Erythroblast (primary cell): ENCODE measurements at regions not wholly inside any gene's neighbourhood (a gene's known extent, or its start where the extent isn't known, plus 50 kb on each side); places are given as distances from the start of the nearest gene placed in this dataset.

Experiments
- GATA1 ChIP-seq: IDR thresholded peaks from 2 replicates; pipeline ENCODE4 v1.6.1; 2011; ENCODE audit warnings: low read depth, mild to moderate bottlenecking, control low read depth, low read length, moderate library complexity
- POLR2A ChIP-seq: IDR thresholded peaks from 2 replicates; pipeline ENCODE4 v1.6.1; 2011; ENCODE audit warnings: mild to moderate bottlenecking, low read length

- TF ChIP-seq POLR2A (no peak), GATA1 (no peak)
Measured at GRCh38 chrX:989959-990510, 222.4 kb downstream of the CRLF2 start.
